Ishikawa (cell line): ENCODE measurements at regions not wholly inside any gene's neighbourhood (a gene's known extent, or its start where the extent isn't known, plus 50 kb on each side); places are given as distances from the start of the nearest gene placed in this dataset.

Source experiments
- CREB1 ChIP-seq: IDR thresholded peaks from 2 replicates; pipeline ENCODE4 v1.6.1; 2012; ENCODE audit warnings: low read depth
- EGR1 ChIP-seq: IDR thresholded peaks from 2 replicates; pipeline ENCODE4 v1.6.1; 2012
- EP300 ChIP-seq: IDR thresholded peaks from 2 replicates; pipeline ENCODE4 v1.6.1; 2012; ENCODE audit warnings: borderline replicate concordance
- FOXM1 ChIP-seq: IDR thresholded peaks from 2 replicates; pipeline ENCODE4 v1.6.1; 2012; ENCODE audit warnings: low read depth, borderline replicate concordance
- RAD21 ChIP-seq: IDR thresholded peaks from 2 replicates; pipeline ENCODE4 v1.6.1; 2012; ENCODE audit warnings: low read depth
- REST ChIP-seq: IDR thresholded peaks from 2 replicates; pipeline ENCODE4 v1.6.1; 2012; ENCODE audit warnings: low read depth, mild to moderate bottlenecking
- TAF1 ChIP-seq: IDR thresholded peaks from 2 replicates; pipeline ENCODE4 v1.6.1; 2012; ENCODE audit warnings: low read depth, mild to moderate bottlenecking
- TCF12 ChIP-seq: IDR thresholded peaks from 2 replicates; pipeline ENCODE4 v1.6.1; 2012; ENCODE audit warnings: low read depth
- TEAD4 ChIP-seq: IDR thresholded peaks from 2 replicates; pipeline ENCODE4 v1.6.1; 2012
- USF1 ChIP-seq: IDR thresholded peaks from 2 replicates; pipeline ENCODE4 v1.6.1; 2012
- YY1 ChIP-seq: IDR thresholded peaks from 2 replicates; pipeline ENCODE4 v1.6.1; 2012; ENCODE audit warnings: low read depth

GRCh38 chr11:21987261-21987660 is 205.6 kb upstream of the ANO5 start:
- no peak for TF ChIP-seq REST
- no peak for TF ChIP-seq YY1
- no peak for TF ChIP-seq RAD21
- no peak for TF ChIP-seq TAF1
- TF ChIP-seq EP300: no peak
- TF ChIP-seq USF1: no peak
- TF ChIP-seq FOXM1: no peak
- no peak for TF ChIP-seq EGR1
- TF ChIP-seq TCF12: no peak
- no peak for TF ChIP-seq TEAD4
- TF ChIP-seq CREB1: no peak
